HFF-Myc (cell line): ENCODE measurements at regions not wholly inside any gene's neighbourhood (a gene's known extent, or its start where the extent isn't known, plus 50 kb on each side); places are given as distances from the start of the nearest gene placed in this dataset.

Experiments
- DNase-seq: peaks from one replicate; pipeline ENCODE4 v3.0.0-alpha.2; 2011; ENCODE audit warnings: low read depth; ENCODE audit errors: extremely low read depth
- H3K4me3 ChIP-seq: replicated peaks from 2 replicates; pipeline ENCODE4 v1.5.1; 2011; ENCODE audit warnings: low read depth, mild to moderate bottlenecking, control low read depth, low read length
- TF ChIP-seq, protein P1 (sequence below): IDR thresholded peaks from 2 replicates; pipeline ENCODE4 v1.5.1; 2012; ENCODE audit warnings: mild to moderate bottlenecking, low read depth, low read length, control low read depth; ENCODE audit errors: missing control alignments

DNA sequence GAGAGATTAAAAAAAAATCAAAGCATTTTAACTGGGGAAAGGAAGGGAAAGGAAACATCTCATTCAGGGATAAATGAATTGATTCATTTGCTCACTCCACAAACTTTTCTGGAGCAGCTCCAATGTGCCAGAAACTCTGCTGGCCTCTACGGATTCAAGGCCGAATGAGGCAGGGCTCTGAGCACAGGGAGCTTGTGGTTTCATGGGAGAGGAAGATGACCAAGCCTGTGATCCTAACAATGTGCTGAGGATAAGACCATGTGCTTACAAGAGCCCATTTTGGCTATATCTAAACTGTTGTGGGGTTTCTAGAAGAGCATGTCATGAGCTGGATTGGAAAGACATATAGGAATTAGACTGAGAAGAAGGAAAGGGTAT is 137.5 kb downstream of the ZNF674 start:
- no peak for DNase-seq
- TF ChIP-seq, protein P1, sequence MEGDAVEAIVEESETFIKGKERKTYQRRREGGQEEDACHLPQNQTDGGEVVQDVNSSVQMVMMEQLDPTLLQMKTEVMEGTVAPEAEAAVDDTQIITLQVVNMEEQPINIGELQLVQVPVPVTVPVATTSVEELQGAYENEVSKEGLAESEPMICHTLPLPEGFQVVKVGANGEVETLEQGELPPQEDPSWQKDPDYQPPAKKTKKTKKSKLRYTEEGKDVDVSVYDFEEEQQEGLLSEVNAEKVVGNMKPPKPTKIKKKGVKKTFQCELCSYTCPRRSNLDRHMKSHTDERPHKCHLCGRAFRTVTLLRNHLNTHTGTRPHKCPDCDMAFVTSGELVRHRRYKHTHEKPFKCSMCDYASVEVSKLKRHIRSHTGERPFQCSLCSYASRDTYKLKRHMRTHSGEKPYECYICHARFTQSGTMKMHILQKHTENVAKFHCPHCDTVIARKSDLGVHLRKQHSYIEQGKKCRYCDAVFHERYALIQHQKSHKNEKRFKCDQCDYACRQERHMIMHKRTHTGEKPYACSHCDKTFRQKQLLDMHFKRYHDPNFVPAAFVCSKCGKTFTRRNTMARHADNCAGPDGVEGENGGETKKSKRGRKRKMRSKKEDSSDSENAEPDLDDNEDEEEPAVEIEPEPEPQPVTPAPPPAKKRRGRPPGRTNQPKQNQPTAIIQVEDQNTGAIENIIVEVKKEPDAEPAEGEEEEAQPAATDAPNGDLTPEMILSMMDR = no peak
- H3K4me3 ChIP-seq = no peak overlapping the region

DNA sequence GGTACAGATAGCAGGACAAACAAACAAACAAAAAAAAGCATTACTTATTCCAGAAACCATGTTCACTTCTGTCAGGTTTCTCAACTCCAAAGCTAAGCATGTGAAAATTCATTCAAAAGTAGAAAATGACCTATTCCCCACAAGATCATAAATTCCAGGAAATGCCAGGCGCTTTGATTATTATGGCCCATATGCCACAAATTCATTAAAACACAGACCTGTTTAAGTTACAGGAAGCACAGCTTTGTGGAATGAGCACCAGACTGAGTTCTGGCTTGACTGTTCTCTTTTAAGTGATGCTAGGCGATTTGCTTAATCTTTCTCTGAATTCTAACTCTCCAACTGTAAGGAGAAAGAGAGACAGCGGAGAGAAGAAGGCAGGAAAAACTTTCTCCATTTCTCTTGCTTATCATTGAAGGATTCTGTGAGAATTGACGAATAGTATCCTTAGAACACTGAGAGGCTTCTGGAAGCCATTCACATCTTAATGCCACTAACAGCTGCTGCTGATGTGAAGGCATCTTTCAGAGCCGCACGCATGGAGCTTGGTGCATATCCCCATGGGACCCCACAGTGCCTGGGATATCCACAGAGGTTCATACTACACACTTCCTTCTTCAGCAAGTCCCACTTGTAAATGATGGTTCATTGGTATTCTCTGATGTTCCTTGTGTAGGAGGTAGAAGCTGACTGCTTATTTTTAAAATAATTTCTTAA is 138.0 kb downstream of the ZNF674 start:
- TF ChIP-seq, protein P1 = no peak
- DNase-seq = no peak
- H3K4me3 ChIP-seq = no peak overlapping the region

DNA sequence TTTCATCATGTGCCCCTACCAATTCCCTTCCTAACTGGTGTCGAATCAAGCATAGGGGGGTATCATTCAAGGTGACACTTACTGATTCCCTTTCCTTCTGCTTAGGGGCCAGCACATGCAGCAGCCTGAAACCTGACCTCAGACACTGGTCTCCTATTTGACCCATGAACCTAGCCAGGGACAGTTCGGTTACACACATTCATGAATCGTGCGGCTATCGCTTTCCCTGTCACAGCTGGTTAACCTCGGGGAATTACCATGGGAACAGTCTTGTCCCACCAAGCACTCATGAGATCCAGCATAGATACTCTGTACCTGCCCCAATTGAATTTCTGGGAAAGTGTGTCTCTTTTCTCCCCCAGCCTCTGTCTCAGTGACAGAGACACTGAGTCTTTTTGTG is 140.4 kb downstream of the ZNF674 start:
- no peak overlapping the region for H3K4me3 ChIP-seq

DNA sequence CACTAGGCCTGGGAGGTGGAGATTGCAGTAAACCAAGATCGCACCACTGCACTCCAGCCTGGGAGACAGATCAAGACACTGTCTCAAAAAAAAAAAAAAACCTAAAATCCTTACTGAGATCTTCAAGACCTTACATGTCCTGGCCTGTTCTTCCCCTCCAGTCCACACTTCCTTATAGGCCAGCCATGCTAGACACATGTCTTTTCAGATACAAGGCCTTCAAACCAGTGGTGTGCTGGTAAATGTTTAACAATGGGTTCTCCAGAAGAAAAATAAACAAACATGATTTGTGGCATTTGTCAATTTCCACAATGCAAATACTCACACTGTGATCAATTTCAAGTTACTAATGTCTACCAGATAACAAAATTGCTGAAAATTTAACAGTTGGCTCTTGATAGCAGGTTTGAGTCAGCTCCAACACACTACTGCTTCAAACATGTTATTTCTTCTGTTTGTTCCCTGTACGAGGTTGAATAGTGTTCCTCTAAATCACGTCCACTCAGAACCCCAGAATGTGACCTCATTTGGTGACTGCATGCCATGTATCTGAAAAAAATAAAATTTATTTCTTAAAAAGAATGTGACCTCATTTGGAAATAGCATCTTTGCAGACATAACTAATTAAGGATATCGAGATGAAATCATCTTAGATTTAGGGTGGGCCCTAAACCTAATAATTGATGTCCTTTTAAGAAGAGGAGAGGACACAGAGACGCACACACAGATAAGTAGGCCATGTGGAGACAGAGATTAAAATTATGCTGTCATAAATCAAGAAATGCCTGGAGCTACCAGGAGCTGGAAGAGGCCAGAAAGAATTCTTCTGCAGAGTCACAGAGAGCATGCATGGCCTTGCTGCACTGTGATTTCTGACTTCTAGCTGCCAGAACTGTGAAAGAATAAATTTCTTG is 144.4 kb downstream of the ZNF674 start:
- TF ChIP-seq, protein P1 = no peak
- DNase-seq = no peak
- no peak overlapping the region for H3K4me3 ChIP-seq

More for the DNA sequence above, 140.4 kb downstream of the ZNF674 start:
- TF ChIP-seq, protein P1 = no peak
- no peak for DNase-seq

DNA sequence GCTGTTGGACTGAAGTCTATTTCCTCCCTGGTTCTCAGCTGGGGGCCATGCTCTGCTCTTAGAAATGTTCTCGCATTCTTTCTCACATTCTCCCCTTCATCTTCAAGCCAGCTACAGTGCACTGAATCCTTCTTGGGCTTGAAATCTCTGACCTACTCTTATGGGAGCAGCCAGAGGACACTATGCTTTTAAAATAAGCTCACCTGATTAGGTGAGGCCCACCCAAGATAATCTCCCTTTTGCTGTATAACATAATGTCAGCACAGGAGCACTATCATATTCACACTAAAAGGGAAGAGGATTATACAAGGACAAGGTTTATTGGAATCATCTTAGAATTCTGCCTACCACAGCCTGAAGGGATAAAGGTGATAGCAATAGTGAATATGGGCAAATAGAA is 146.3 kb downstream of the ZNF674 start:
- TF ChIP-seq, protein P1 = no peak
- DNase-seq = no peak
- H3K4me3 ChIP-seq = no peak overlapping the region

DNA sequence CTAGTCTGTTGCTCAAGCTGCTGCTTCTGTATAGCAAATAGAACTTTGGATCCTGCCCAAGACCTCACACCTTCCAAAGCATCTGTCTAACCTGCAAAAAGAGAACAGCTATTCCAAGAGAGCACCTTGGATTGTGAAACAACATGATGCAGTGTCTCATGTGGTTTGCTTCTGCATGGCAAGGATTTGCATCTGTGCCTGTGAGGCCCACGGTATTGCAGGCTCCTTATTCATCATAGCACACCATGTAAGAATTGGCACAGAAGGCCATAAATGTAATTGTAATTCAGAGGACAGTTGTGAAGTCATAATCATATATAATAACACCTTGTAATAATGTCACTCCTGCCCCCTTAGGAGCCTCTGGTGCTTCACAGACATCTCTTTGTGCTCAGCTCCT is 147.1 kb downstream of the ZNF674 start:
- TF ChIP-seq, protein P1 = no peak
- no peak overlapping the region for H3K4me3 ChIP-seq
- no peak for DNase-seq
